NCI-H345 treated with DMSO at 0.1 percent for 48 hours (cell line): ENCODE measurements at regions not wholly inside any gene's neighbourhood (a gene's known extent, or its start where the extent isn't known, plus 50 kb on each side); places are given as distances from the start of the nearest gene placed in this dataset.

ENCODE experiments used
- DNase-seq: peaks from one replicate; lab custom pipeline; 2025; ENCODE audit not compliant: unreplicated experiment; lab: John Stamatoyannopoulos, UW

DNA sequence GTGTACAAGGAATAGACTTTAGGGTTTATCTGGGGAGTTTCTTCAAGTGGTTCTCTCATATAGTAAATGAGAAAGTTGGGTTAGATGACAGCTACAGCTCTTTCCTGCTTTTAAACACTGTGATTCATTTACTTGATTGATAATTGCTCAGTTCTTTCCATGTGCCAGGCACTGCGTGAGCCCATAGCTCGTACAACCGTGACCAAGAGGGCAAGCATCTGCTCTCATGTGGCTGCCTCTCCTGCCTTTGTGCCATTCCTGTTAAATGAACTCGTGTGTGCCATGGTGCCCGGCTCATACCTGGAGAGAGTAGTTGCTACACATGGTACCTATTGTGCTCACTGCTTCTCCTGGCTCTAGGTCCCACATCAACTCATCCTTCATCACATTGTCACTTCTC, 206.3 kb downstream of the SNX19 start:
- DNase-seq: no peak

DNA sequence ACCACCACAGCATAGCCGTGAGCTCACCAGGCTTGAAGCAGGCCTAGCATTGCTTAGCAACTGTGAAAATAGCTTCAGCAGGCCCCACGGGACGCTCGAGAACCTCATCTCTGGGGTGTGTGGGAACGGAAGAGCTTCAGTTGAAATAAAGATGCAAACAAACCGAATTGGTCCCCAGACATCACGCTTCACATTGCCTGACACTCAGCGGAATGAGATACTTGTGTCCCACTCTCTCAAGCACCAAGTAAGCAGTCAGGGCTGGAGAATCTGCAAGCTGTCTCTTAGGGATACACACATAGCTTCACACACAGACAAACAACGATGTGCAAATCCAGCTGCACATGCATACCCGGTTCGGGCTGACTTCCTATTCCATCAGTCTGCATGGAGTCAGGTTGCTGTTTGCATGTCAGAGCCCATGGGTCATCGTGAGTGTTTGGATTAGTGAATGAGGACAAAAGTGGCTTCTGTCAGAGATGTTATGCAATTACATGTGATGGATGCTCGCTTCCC, 205.7 kb downstream of the SNX19 start:
- DNase-seq: no peak

DNA sequence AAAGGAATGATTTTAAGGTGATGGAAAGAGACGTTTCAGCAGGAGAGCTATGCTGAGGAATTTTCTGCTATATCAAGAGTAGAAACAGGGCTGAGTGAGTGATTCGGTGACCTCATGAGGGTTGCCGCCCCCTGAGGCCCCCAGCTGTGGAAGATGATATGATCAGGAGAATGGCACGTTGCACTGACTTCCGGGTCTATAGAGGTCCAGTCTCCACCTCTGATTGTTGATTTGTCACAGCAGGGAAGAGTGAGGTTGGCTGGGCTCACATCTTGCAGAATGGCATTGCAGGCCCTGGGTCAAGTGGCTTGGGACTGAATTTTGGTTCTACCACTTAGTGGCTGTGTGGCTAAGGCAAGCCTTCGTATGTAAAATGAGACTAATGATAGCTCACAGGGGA, 205.1 kb downstream of the SNX19 start:
- no peak for DNase-seq

DNA sequence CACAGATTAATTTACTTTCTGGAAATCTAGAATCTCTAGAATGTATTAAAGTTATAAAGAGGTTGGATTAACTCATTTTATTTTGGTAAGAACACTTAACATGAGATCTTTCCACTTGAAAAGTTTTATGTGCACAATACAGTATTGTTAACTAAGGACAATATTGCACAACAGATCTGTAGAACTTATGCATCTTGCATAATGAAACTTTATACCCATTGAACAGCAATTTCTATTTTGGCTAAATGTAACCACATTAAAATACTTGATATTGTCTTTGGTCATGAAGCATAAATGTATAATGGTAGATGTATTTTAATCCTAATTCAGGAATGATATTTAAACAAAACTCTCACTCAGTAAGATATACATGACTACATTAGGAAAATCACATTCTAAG, 203.8 kb downstream of the SNX19 start:
- no peak for DNase-seq

DNA sequence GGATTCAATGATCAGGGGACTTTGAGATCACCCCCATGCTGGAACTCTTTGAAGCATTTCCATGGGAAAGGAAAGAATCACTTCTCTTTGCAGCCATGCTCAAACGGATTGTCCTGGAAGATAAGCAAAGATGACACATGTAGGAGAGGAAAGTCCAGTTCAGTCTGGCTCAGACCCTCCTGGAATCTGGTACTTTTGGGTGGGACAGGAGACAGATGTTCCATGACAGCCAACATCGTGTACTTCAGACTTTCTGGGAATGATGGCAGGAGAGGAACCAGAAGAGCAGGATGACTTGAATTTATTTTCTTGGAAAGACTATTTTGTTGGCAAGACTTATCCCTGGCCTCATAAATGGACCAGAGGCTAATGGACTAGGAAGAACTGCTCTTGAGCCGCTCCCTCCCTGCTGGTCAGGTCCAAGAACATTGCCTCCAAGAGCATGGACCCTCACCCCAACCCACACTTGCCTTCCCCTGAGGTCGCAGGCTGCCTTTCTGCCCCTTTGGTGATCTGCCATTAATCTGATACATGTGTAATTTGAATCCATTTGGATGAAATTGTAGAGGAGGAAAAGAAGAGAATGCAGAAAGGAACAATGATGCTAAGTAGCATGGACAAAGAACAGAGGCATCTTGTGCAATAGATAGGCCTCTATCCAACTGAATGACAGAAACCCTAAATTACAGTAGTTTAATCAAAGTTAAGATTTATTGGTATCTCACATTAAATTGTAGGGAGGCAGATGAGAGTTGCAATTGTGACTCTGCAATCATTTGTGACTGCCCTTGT, 201.0 kb downstream of the SNX19 start:
- no peak for DNase-seq

DNA sequence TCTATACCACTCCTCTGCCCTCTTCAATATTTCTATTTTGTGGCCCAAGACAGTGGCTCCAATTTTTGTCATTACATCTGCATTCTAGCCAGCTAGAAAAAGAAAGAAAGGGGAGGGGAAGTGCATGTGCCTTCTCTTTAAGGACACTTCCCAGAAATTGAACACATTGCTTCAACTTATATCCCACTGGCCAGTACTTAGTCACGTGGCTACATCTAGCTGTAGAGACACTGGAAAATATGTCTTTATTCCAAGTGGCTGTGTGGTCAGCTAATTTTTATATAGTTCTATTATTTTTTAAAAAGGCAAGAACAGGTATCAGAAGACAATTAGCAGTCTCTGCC, 200.4 kb downstream of the SNX19 start:
- no peak for DNase-seq

DNA sequence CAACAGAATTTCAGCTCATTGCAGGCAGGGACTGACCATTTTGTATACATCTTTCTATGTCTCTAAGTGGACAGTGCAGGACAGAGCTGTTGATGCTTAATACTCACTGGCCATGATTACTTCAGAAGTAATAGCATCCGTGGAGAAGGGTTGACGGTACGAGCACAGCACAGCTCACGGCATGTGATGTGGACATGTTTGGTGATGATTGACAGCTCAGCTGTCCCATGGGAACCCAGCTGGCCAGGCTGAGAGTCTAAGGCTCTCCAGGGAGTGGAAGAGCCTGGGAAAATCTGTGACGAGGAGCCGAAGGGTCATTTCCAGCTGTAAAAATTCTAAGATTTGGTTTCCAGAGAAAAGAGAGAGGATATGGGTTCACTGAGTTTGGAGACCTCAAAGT, 198.2 kb downstream of the SNX19 start:
- no peak for DNase-seq

DNA sequence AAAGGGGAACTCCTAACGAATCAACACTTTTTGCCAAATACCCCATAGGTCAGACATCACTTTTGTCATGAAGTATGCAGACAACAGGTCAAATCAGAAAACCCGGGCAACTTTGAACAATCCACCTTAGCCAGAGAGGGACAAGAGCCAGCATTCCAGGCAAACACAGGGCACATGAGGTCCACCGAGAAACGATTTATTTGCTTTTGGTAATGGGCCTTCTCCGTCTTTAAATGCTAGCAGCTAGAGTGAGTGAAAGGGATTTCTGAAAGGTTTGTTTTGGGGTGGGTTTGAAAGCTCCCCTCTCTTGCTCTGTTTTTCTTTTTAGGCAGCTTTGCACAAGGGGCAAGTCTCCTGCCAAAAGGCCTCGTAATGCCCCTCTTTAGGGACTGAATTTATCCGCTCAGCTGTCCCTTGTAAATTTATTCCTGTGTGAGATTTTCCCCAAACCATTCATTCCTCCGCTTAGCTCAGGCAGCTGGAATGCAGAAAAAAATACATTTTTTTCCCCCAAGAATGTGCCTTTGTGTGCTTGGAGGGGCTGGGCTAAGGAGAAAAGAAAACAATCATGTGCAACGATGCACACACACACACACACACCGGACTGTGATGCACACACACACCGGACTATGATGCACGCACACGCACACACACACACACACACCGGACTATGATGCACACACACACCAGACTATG, 196.9 kb downstream of the SNX19 start:
- DNase-seq: no peak

DNA sequence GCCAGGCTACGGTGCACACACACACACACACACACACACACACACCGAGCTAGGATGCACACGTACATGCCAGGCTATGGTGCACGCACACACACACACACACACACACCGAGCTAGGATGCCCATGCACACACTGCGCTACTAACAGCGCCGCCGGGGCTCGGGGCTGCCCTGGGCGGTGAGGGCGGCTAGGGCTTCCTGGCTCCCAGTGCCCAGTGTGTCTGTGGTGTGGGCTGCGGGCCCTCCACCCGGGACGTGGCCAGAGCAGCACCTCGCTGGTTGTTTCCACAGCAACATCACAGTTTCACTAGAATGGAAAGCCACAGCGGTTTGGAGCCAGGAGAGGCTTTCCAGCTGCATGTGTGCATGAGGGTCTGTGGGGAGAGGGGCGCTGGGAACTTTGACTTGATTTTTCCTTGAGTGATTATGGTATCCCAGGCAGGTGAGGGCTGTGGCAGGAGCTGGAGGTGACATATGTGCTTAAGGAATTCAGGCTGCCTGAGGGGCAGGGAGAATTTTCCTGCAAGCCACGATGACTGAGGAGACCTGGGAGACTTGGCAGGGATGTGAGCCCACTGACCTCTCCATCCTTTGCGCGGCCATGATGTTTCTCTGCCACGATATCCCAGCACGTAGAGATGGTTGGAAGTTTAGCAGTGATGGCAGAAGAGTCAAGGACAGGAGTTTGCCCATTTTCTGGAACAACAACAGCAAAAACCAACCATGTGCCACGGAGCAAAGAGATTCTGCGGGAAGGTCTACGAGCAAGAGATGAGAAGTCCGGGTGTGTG, 195.9 kb downstream of the SNX19 start:
- no peak for DNase-seq

DNA sequence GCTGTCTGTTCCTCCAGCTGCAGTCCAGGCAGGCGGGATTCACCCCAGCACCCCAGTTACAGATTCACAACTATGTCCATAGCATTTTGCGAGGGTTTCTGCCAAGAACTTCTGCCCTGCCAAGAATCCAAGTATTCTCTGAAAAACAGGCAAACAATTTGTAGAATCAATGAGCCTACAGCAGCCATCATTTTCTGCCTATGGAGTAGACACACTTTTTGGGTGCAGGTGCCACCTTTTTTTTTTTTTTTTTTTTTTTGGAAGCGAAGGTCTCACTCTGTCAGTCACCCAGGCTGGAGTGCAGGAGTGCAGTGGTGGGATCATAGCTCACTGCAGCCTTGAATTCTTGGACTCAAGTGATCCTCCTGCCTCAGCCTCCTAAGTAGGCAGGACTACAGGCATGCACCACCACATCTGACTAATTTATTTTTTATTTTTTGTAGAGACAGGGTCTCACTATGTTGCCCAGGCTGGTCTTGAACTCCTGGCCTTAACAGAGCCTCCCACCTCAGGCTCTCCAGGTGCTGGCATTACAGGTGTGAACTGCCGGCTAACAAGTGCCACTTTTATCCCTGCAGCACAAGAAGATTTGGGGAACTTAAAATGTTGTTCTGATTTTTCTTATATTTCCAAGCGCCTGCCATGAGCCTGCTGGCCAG, 195.1 kb downstream of the SNX19 start:
- DNase-seq: no peak

DNA sequence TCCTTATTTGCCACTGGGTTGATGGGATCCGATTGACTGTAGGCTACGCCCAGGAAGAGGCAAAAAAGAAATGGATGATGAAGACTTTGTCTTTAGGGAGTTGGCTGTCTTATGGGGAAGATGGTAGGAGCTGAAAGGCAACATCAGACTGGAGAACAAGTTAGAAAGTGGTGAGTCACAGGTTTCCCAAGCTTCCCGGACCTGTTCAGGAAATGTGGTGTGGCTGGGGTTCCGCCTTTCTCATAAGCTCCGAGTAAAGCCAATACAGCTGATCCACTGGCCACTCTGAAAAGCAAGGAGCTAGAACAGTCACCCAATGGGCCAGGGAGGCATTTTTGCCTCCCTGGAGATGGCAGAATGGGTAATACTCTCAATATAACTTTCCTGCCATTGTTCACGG, 194.5 kb downstream of the SNX19 start:
- DNase-seq: no peak

DNA sequence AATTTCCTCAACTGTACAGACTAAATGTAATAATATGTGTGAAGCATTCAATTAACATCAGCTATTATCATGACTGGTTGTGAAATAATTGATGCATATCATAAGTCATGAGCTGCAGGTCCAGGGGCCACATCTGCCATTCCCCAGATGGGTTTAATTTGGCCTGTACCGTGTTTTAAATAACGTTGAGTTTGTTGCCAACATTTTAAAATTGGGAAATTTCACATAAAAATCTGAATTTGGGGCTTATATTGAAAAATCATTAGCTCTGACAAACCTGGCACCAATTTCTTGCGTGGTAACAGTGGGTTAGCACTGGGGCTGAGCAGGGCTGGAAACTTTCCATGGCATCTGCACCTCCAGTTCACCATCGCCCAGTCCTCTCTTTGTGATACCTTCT, 193.9 kb downstream of the SNX19 start:
- no peak for DNase-seq

DNA sequence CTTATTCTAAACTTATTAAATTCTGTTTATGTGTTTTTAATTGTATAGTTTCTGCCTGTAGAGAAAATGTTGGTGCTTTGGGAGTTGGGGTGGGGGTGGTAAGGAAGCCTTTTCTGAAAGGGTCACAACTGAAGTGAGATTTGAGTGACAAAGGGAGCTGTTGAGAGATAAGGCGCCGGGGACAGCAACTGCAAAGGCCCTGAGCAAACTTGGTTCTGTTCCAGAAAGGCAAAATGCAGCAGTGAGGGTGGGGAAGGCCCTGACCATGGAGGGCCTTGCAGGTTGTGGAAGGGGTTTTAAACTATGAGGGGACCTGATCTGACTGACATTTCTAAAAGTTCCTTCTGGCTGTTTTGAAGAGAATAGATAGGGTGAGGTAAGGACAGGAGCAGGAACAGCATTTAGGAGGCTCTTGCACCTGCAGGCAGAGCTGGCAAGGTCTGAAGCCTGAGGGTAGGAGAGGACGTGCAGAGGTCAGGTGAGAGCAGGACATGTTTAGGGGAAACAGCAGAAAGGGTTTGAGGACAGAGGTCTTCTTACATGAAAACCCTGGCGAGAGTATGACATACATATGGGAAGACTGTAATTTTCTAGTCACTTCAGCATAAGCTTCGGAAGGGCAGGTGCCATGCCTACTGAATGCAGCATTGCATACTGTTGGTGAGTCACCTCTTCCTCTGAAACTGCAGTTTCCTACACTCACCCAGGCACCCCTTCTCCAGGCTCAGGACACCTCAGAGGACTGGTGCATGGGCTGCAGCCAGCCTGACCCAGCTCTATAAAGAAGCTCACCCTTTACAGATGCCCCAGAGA, 190.7 kb downstream of the SNX19 start:
- DNase-seq: no peak

DNA sequence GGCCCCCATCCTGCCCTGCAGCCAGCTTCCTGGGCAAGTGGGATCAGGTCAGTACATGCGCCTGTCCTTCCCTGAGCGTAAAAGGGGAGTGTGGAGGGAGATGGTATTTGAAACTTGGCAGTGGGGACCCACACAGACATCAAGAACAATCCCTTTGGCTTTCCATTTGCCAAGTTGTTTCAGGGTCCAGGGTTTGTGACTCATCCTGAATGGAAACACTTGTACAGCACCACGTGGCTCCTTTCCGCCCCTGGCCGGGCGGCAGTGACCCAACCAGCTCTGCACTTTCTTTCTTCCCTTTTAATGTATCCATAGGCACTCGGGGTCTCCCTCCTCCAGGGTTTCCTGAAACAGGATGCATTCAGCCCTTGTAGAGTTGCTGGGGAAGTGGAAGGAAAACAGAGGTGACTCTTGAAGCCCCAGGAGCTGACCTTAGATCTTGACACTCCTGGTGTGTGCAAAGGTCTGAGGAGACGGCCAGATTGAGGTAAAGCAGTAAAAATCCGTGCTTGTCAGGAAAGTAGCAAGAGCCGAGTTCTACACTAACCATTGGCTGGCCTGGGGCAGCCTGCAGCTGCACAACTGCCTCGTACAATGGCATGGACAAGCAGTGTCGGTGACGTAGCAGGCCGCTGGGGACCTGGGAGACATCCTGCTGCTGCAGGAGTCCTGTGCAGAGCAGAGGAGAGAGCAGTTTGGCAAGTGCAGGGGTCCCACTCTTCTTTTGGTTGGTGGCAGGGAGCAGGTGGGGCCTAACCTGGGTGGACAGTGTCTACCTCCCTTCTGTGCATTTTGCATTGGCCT, 189.8 kb downstream of the SNX19 start:
- DNase-seq: no peak

DNA sequence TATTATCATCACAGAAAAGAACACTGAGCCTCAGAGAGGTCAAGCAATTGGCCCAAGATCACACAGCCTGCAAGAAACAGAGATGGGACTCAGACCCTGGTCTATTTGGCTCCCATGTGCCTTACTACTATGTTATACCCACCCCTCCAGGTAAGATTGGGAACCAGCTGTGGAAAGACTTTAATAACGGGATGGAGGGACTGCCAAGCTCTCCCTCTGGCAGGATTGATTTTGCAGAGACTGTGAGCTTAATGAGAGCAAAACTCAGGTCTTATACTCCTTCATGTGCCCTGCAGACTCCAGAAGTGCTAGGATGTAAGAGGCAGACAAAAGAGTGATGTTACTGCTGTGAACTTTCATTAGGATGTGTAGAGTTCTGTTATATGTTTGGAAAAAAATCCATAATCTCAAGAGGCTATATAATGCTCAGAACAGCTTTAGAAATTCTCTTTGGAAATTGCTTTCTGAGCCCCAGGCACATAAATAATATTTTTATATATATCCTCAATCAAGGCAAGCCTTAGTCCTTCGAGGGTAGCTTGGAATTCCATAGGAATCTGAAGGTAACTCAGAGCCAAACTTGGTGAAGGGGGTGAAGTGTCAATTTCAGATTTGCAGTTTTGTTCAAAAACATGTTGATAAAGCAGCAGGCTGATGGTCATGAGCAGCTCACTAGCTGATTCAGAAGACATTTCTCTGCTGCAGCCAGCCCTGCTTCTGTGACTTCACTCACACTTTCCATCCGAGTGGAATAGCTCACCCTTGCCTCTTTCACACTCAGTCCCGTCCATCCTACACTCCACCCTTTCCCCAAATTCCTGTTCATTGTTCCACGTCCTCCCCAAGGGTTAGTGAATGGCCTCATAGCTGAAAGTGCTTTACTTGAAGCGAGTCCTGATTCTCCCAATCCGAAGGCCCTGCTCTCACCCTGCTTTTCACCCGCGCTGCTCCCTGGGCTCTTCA, 188.8 kb downstream of the SNX19 start:
- DNase-seq: no peak

DNA sequence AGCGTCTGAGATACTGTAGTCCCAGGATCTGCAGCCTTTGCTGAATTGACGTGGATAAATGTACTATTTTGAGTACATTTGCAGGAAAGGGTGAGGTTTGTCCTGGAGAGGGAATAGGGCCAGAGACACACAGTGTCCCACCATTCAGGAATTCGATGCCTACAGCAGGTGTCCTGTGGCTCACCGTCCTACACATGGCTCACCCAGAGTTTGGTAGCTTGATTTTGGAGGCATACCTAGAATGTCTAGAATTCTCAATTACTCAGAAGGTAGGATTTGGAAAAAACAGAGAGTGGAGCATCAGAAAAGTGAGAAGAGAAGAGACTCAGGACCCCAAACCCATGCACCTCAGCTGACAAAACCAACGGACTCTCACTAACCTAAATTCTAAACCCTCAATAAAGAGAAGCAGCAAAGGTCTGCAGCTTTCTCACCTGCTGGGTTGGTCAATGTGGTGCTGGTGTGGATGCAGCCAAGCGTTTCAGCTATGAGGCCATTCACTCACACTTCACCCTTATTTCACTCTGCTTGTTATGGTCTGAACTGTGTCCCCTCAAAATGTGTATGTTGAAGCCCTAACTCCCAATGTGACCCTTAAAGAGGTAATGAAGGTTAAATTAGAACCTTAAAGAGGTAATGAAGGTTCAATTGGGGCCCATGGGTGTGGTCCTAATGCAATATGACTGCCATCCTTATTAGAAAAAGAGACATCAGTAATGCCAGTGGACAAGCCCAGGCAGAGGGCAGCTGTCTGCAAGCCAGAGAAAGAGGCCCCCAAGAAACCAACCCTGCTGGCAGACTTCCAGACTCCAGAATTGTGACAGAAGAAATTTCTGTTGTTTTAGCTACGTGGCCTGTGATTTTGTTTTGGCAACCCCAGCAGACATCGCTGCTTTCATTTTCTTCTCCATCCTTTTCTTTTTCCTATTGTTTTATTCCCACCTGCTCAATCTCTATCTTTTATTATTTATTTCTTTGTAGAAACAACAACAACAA, 187.8 kb downstream of the SNX19 start:
- no peak for DNase-seq

DNA sequence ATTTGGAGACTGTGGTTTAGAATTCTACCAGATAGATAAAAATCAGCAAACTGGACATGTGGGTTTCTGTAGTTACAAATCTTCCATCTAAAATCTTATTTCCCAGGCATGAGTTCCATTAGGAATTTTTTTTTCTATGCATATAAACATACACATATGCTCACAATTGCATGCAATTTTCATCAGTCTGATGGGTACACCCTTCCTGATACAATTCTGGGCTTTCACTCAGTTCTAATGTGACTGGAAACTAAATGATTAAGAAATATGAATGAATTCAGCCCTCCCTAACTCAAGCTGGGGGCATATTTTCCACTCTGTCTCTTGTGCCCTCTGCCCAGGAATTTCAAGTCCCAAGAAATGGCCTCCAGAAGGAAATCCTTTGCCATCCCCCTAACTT, 187.1 kb downstream of the SNX19 start:
- no peak for DNase-seq
